Esophagus muscularis mucosa (tissue), 4 donors: ENCODE measurements at regions not wholly inside any gene's neighbourhood (a gene's known extent, or its start where the extent isn't known, plus 50 kb on each side); places are given as distances from the start of the nearest gene placed in this dataset.

Experiments used
- DNase-seq: peaks from one replicate; pipeline ENCODE4 v3.0.0-alpha.2; 2017; ENCODE audit errors: extremely low spot score
- H3K27ac ChIP-seq, 4 donors: fragments of 200-600 bp; sonication (generic); replicated peaks in 1 of 4; 1 replicate in 3 of 4; 2 replicates in 1 of 4; pipeline ENCODE4 v1.5.1; 2016 to 2019; ENCODE audit warnings: mild to moderate bottlenecking in 1 of 4
- H3K27me3 ChIP-seq, 4 donors: fragments of 200-600 bp; sonication (generic); one replicate each; pipeline versions ENCODE4 v1.5.1 to v1.6.0; 2016 to 2019
- H3K36me3 ChIP-seq, 4 donors: fragments of 200-600 bp; sonication (generic); one replicate each; pipeline ENCODE4 v1.5.1; 2016 to 2019
- H3K4me1 ChIP-seq, 4 donors: fragments of 200-600 bp; sonication (generic); one replicate each; pipeline ENCODE4 v1.5.1; 2016 to 2019
- H3K4me3 ChIP-seq, 4 donors: fragments of 200-600 bp; sonication (generic); 1 replicate in 2 of 4; 2 replicates in 2 of 4; pipeline ENCODE4 v1.5.1; 2016 to 2019; ENCODE audit warnings: mild to moderate bottlenecking in 4 of 4, moderate library complexity in 1 of 4
- H3K9me3 ChIP-seq, 4 donors: fragments of 200-600 bp; sonication (generic); 1 replicate in 3 of 4; 2 replicates in 1 of 4; pipeline ENCODE4 v1.5.1; 2016 to 2019
- EP300 ChIP-seq: sonication (generic); formaldehyde crosslinking; IDR thresholded peaks from one replicate; pipeline ENCODE4 v1.6.1; 2017; ENCODE audit warnings: antibody characterized with exemption
- POLR2A ChIP-seq: fragments of 450-650 bp; IDR thresholded peaks from one replicate; pipeline ENCODE4 v1.6.1; 2017; ENCODE audit warnings: antibody characterized with exemption, moderate library complexity, mild to moderate bottlenecking, low read depth
- POLR2AphosphoS5 ChIP-seq, 2 donors: sonication (generic); formaldehyde crosslinking; IDR thresholded peaks; one replicate each; pipeline ENCODE4 v1.6.1; 2017; ENCODE audit warnings: antibody characterized with exemption in 2 of 2
- WGBS: methylation state at CpG from one replicate; pipeline ENCODE4 v1.1.5; 2018; 5-methylcytosine and 5-hydroxymethylcytosine counted together
- intact Hi-C: fragments of 100-400 bp; cut with DNase I; formaldehyde crosslinking; loops from one replicate; pipeline ENCODE4 v1.15.1; 2023
- TF ChIP-seq, protein P1 (sequence below), 3 experiments: fragments of 200-600 bp in 2 of 3; fragments of 450-650 bp in 1 of 3; sonication (generic) in 2 of 3; IDR thresholded peaks; one replicate each; pipeline ENCODE4 v1.5.1; 2017 to 2019; ENCODE audit warnings: antibody characterized with exemption in 3 of 3, mild to moderate bottlenecking in 2 of 3, moderate library complexity in 1 of 3

DNA sequence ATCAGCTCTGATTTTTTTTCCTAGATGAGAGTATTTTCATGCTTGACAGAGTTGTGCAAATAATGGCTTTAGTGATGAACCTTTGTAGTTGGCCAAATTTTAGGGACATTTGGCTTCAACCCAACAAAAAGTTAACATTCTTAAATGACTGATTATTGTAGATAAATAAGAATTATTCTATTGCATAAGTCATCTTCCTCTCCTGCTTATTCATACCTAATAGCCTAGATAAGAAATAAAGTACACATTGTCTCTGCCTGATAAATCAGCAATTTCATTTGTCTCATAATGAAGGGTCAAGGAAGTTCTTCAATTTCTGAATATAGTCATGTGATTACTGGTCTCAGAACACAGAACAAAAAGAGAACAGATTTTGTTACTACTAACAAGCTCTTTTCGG is 428.9 kb upstream of the IL12A start:
- H3K27ac ChIP-seq, result no peak overlapping the region
- 100% methylated on average over 1 of the region's 1 CpG for WGBS
- no peaks in the 10 kb centered on the region for H3K4me1 ChIP-seq
- no peaks in the 10 kb centered on the region for H3K36me3 ChIP-seq
- no peak for DNase-seq
- H3K4me3 ChIP-seq, result no peak overlapping the region
- no peaks in the 10 kb centered on the region for H3K9me3 ChIP-seq
- intact Hi-C loops, result no loop called here
- H3K27me3 ChIP-seq, result no peaks in the 10 kb centered on the region
- TF ChIP-seq EP300, result no peak
- TF ChIP-seq, protein P1, sequence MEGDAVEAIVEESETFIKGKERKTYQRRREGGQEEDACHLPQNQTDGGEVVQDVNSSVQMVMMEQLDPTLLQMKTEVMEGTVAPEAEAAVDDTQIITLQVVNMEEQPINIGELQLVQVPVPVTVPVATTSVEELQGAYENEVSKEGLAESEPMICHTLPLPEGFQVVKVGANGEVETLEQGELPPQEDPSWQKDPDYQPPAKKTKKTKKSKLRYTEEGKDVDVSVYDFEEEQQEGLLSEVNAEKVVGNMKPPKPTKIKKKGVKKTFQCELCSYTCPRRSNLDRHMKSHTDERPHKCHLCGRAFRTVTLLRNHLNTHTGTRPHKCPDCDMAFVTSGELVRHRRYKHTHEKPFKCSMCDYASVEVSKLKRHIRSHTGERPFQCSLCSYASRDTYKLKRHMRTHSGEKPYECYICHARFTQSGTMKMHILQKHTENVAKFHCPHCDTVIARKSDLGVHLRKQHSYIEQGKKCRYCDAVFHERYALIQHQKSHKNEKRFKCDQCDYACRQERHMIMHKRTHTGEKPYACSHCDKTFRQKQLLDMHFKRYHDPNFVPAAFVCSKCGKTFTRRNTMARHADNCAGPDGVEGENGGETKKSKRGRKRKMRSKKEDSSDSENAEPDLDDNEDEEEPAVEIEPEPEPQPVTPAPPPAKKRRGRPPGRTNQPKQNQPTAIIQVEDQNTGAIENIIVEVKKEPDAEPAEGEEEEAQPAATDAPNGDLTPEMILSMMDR (IDR thresholded peaks at IDR 0.05), result no peak
- no peak for TF ChIP-seq POLR2A
- no peak for TF ChIP-seq POLR2AphosphoS5 (IDR thresholded peaks at IDR 0.05)

DNA sequence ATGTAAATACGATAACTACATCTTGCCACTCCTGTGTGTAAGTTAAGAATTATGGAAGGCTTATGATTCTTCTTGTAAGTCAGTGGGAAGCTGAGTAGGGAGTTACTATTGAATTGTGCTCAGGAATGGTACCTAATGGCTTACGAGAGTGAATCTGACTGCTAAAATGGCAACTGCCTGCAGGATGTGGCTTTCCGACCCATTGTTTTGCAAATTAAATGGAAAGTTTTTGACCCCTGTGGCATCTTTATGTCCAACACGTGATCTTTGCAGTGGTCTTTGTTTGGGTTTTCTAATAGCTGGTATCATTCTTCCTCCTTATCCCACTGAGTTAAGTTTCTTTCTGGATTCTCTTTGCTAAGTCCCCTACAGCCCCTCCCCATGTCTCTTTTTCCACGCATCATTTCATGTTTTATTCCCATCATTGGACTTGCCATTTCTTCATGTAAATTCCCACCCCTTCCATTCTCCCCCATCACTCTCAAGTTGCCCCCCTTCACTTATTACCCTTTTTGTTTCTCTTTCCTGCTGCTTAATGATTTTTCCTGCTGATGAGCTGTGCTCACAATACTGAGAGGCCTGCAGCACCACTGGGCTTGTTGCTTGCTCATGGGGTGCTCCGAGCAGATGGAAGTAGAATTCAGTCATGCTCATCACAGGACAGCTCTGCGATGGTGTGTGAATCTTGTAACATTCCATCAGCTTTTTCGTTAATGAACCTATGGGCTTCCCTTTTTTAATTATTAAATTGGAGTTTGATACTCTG is 428.2 kb upstream of the IL12A start:
- TF ChIP-seq, protein P1 (IDR thresholded peaks at IDR 0.05), result no peak
- no peak for TF ChIP-seq POLR2AphosphoS5 (IDR thresholded peaks at IDR 0.05)
- no peak for TF ChIP-seq EP300
- TF ChIP-seq POLR2A, result no peak
- no peak for DNase-seq
- no peaks in the 10 kb centered on the region for H3K27me3 ChIP-seq
- intact Hi-C loops, result no loop called here
- WGBS, result 61% methylated on average over 8 of the region's 8 CpGs
- no peak overlapping the region for H3K27ac ChIP-seq
- H3K4me3 ChIP-seq, result no peak overlapping the region
- no peaks in the 10 kb centered on the region for H3K36me3 ChIP-seq
- H3K4me1 ChIP-seq, result no peaks in the 10 kb centered on the region
- H3K9me3 ChIP-seq, result no peaks in the 10 kb centered on the region

DNA sequence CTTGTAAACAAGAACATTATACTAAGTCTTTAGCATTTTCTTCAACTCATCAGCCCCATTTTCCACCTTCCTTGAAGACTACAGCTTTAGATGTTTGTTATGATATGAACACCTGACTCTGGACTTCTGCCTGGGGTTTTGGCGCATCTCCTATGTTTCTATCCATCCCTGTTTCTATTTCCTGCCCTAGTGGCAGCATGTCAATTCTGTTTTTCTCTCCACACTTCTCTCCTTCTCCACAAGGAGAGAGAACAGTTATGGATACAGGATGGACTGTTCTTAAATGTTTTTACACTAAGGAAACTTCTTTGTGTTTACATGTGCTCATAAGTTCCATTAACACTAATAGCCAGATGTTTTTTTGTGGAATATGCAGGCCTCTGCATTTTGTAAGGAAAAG is 423.3 kb upstream of the IL12A start:
- intact Hi-C loops, result no loop called here
- H3K27me3 ChIP-seq, result no peaks in the 10 kb centered on the region
- TF ChIP-seq POLR2AphosphoS5 (IDR thresholded peaks at IDR 0.05) (no peak), EP300 (no peak), POLR2A (no peak)
- TF ChIP-seq, protein P1 (IDR thresholded peaks at IDR 0.05), result no peak
- H3K36me3 ChIP-seq, result no peaks in the 10 kb centered on the region
- H3K4me3 ChIP-seq, result no peak overlapping the region
- no peaks in the 10 kb centered on the region for H3K4me1 ChIP-seq
- 94% methylated on average over 1 of the region's 1 CpG for WGBS
- H3K27ac ChIP-seq, result no peak overlapping the region
- H3K9me3 ChIP-seq, result no peaks in the 10 kb centered on the region
- DNase-seq, result no peak

DNA sequence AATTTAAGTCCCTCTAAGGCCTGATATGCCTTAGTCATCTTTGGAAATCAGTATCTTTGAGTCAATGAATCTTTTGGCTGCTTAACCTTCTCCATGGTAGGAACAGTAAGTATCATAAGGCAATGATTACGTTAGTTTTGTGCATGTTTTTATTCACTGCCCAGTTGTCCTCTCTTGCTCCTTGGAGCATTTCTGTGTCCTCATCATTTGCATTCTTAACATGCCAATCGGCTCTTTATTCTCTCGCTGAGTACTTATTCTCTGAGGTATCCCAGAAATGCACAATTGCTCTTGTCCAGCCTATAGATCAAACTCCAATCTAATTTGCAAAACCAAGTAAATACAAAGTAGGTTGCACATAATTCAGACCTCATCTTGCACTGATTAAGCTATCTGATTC is 405.0 kb upstream of the IL12A start:
- Histone ChIP-seq H3K27ac (no peak overlapping the region), H3K4me3 (no peak overlapping the region), H3K4me1 (no peaks in the 10 kb centered on the region), H3K36me3 (no peaks in the 10 kb centered on the region), H3K9me3 (no peaks in the 10 kb centered on the region), H3K27me3 (no peaks in the 10 kb centered on the region)
- intact Hi-C loops, result no loop called here
- TF ChIP-seq POLR2A, result no peak
- TF ChIP-seq EP300, result no peak
- no peak for TF ChIP-seq POLR2AphosphoS5 (IDR thresholded peaks at IDR 0.05)
- TF ChIP-seq, protein P1 (IDR thresholded peaks at IDR 0.05), result no peak
- 68% methylated on average over 3 of the region's 3 CpGs for WGBS
- DNase-seq, result no peak

DNA sequence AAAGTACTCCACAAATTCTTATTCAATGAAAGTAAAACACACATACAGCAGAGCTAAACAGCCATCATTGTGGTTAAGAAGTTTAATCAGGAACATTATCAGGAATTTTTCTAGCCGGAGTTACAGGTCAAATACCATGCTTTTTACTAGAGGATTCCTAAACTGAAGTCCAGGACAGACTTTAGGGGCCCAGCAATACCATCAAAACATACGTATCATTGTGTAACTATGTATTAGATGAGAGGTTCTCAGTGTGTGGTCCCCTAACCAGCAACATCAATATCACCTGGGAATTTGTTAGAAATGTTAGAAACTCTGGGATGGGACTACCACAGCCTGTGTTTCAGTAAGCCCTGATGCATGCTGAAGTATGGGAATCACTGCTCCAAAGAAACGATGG is 404.2 kb upstream of the IL12A start:
- H3K4me3 ChIP-seq, result no peak overlapping the region
- TF ChIP-seq, protein P1 (IDR thresholded peaks at IDR 0.05), result no peak
- TF ChIP-seq POLR2AphosphoS5 (IDR thresholded peaks at IDR 0.05) (no peak), POLR2A (no peak), EP300 (no peak)
- no peak overlapping the region for H3K27ac ChIP-seq
- intact Hi-C loops, result no loop called here
- H3K36me3 ChIP-seq, result no peaks in the 10 kb centered on the region
- DNase-seq, result no peak
- H3K9me3 ChIP-seq, result no peaks in the 10 kb centered on the region
- no peaks in the 10 kb centered on the region for H3K4me1 ChIP-seq
- 91% methylated on average over 3 of the region's 3 CpGs for WGBS
- H3K27me3 ChIP-seq, result no peaks in the 10 kb centered on the region
